Small intestine (tissue), 7 donors: ENCODE measurements at regions not wholly inside any gene's neighbourhood (a gene's known extent, or its start where the extent isn't known, plus 50 kb on each side); places are given as distances from the start of the nearest gene placed in this dataset.

Experiments
- DNase-seq, 2 donors: peaks; one replicate each; pipeline versions ENCODE4 v3.0.0 to v3.0.0-alpha.2; 2013
- FAIRE-seq: peaks from 2 replicates; lab custom pipeline; 2012; peaks lifted over from hg19 to GRCh38; lab: Jason Lieb, UNC
- H3K27ac ChIP-seq, 3 donors: one replicate each; pipeline ENCODE4 v1.5.1; 2013; ENCODE audit warnings: low read length in 2 of 3, mild to moderate bottlenecking in 2 of 3, control low read depth in 1 of 3, inconsistent platforms in 1 of 3, low read depth in 1 of 3, moderate library complexity in 1 of 3
- H3K27me3 ChIP-seq, 3 donors: one replicate each; pipeline ENCODE4 v1.6.1; 2013; ENCODE audit warnings: low read length in 3 of 3, inconsistent platforms in 1 of 3; ENCODE audit not compliant: control insufficient read depth in 3 of 3, insufficient read depth in 3 of 3
- H3K36me3 ChIP-seq, 3 donors: one replicate each; pipeline ENCODE4 v1.6.1; 2013; ENCODE audit warnings: low read length in 3 of 3, inconsistent platforms in 1 of 3, low read depth in 1 of 3, mild to moderate bottlenecking in 1 of 3, moderate library complexity in 1 of 3; ENCODE audit not compliant: control insufficient read depth in 3 of 3, insufficient read depth in 2 of 3
- H3K4me1 ChIP-seq, 3 donors: one replicate each; pipeline ENCODE4 v1.6.1; 2013; ENCODE audit warnings: low read length in 2 of 3, inconsistent platforms in 1 of 3, low read depth in 1 of 3, mild to moderate bottlenecking in 1 of 3, moderate library complexity in 1 of 3; ENCODE audit not compliant: control insufficient read depth in 3 of 3, insufficient read depth in 2 of 3
- H3K4me3 ChIP-seq, 3 donors: one replicate each; pipeline ENCODE4 v1.5.1; 2013; ENCODE audit warnings: low read length in 3 of 3, control low read depth in 1 of 3, inconsistent platforms in 1 of 3, low read depth in 1 of 3, mild to moderate bottlenecking in 1 of 3, moderate library complexity in 1 of 3
- H3K9me3 ChIP-seq, 2 donors: one replicate each; pipeline ENCODE4 v1.6.1; 2013; ENCODE audit warnings: low read depth in 1 of 2, low read length in 1 of 2; ENCODE audit not compliant: control insufficient read depth in 2 of 2, insufficient read depth in 1 of 2
- WGBS, 3 donors: extraction: QIAGEN DNeasy Blood & Tissue Kit; methylation state at CpG; one replicate each; pipeline ENCODE4 v1.1.7; 2013; 5-methylcytosine and 5-hydroxymethylcytosine counted together
- donor health status: healthy with polysubstance abuse.
- donor health status: control.
- donor health status: control.
- donor health status: Bipolar disorder and iron deficiency.
- donor health status: healthy.

DNA sequence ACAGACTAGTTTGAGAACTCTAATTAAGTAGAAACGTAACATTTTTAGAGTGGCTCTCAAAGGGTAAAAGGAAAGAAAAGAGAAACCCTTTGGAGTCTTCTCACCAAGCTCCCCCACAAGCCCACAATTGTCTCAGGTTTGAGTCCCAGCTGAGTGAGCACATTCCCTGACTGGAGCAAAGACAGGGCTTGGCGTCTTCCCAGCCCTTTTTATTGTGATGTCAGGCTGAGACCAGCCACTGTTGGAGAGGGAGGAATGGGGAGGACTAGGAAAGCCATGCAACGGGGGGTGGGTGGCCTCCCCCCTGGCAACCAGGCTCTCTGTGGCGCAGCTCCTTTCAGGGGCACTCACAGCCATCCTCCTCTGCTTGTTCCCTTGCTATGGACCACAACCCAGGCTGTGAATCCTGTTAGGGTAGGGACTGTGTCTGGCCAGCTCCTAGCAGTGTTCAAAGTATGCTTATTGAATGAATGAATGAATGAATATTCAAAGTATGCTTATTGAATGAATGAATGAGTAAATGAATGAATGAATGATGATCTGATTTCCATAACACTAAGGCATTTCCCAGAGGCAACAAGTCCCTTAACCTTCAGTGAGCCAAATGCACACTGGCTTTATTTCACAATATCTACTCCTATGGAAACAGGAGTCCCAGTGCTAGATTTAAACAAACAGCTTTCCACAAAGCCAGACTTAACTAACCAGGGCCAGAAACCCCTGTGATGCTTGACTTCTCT is 413.3 kb downstream of the MID1IP1 start:
- Histone ChIP-seq H3K9me3 (peaks cover 0 to 2% of the 10 kb centered on the region in 2 donors), H3K27me3 (no peaks in the 10 kb centered on the region), H3K36me3 (no peaks in the 10 kb centered on the region), H3K4me1 (peaks cover 0 to 3% (median 0%) of the 10 kb centered on the region in 3 donors), H3K27ac (no peak overlapping the region), H3K4me3 (no peak overlapping the region)
- no peak for FAIRE-seq
- DNase-seq: no peak
- WGBS, 3 donors: 64 to 75% (median 67%) methylated on average over 4 of the region's 4 CpGs

- no peak overlapping the region for H3K4me3 ChIP-seq
- 67 to 88% (median 72%) methylated on average over 1 of the region's 1 CpG for WGBS, 3 donors
- H3K27me3 ChIP-seq: no peaks in the 10 kb centered on the region
- no peak overlapping the region for H3K27ac ChIP-seq
- H3K36me3 ChIP-seq: no peaks in the 10 kb centered on the region
- H3K9me3 ChIP-seq: no peaks in the 10 kb centered on the region
- H3K4me1 ChIP-seq: peaks cover 0 to 3% (median 0%) of the 10 kb centered on the region in 3 donors
- DNase-seq (no peak), FAIRE-seq (no peak)
Measured at GRCh38 chrX:39220952-39221351, 419.7 kb downstream of the MID1IP1 start.

GRCh38 chrX:39222346-39223113 is 421.3 kb downstream of the MID1IP1 start:
- WGBS, 3 donors: 85 to 90% (median 86%) methylated on average over 4 of the region's 4 CpGs
- peaks cover 0 to 7% (median 0%) of the 10 kb centered on the region in 3 donors for H3K4me1 ChIP-seq
- H3K27ac ChIP-seq: no peak overlapping the region
- H3K36me3 ChIP-seq: no peaks in the 10 kb centered on the region
- DNase-seq (no peak), FAIRE-seq (no peak)
- no peaks in the 10 kb centered on the region for H3K9me3 ChIP-seq
- no peaks in the 10 kb centered on the region for H3K27me3 ChIP-seq
- H3K4me3 ChIP-seq: no peak overlapping the region

DNA sequence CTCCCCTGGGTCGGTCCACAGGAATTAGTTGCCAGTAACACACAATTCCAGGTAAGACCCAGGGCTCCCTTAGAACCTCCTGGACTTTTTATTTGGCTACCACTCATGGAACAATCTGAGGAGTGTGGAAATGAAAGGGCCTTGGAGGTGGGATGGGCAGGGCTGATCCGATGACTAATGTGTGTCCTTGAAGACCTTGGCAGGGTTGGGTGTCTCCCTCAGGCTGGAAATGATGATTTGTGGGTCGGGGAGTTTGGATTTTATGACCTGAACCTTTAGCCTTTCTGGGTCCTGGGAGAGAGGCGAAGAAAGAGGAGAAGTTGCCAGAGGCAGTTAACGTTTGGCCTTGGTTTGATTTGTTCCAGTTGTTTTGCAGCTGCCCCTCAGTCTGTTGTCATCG is 425.0 kb downstream of the MID1IP1 start:
- peak; percentile 48 to 87 for DNase-seq
- H3K9me3 ChIP-seq: no peaks in the 10 kb centered on the region
- no peaks in the 10 kb centered on the region for H3K36me3 ChIP-seq
- H3K4me3 ChIP-seq: no peak overlapping the region
- H3K4me1 ChIP-seq: peaks cover 0 to 11% (median 0%) of the 10 kb centered on the region in 3 donors
- 17 to 48% (median 25%) methylated on average over 6 of the region's 6 CpGs for WGBS, 3 donors
- H3K27ac ChIP-seq: peak overlapping the region in 2 of 3 donors; percentile 70 to 79
- peak; percentile 30 for FAIRE-seq
- no peaks in the 10 kb centered on the region for H3K27me3 ChIP-seq

DNA sequence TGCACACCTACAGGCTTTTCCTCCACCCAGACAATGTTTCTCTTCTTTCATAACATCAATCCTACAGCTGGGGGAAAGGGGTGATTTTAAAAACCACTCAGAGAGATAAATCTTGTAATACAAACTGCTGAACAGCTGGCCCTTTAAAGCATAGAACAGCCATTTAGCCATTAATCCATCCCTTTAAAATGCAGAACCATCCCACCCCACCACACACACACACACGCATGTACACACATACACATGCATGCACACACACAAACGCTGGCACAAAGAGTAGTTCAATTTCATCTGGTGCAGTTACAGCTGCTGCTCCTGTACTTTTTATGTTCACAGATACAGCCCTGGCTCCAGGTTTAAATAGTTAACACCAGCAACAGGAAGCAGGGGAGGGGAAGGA is 426.1 kb downstream of the MID1IP1 start:
- no peak overlapping the region for H3K4me3 ChIP-seq
- DNase-seq (no peak), FAIRE-seq (no peak)
- H3K4me1 ChIP-seq: peaks cover 0 to 11% (median 0%) of the 10 kb centered on the region in 3 donors
- H3K27ac ChIP-seq: peak overlapping the region in 1 of 3 donors; percentile 72
- WGBS, 3 donors: 27 to 38% (median 31%) methylated on average over 2 of the region's 2 CpGs
- H3K36me3 ChIP-seq: no peaks in the 10 kb centered on the region
- H3K27me3 ChIP-seq: no peaks in the 10 kb centered on the region
- no peaks in the 10 kb centered on the region for H3K9me3 ChIP-seq

- no peaks in the 10 kb centered on the region for H3K27me3 ChIP-seq
- no peak overlapping the region for H3K4me3 ChIP-seq
- peaks cover 0 to 2% of the 10 kb centered on the region in 2 donors for H3K9me3 ChIP-seq
- DNase-seq: no peak
- H3K27ac ChIP-seq: no peak overlapping the region
- FAIRE-seq: no peak
- no peaks in the 10 kb centered on the region for H3K36me3 ChIP-seq
- 73 to 87% (median 81%) methylated on average over 7 of the region's 7 CpGs for WGBS, 3 donors
- H3K4me1 ChIP-seq: peaks cover 0 to 7% (median 0%) of the 10 kb centered on the region in 3 donors
Measured at GRCh38 chrX:39238006-39238405, 436.7 kb downstream of the MID1IP1 start.

DNA sequence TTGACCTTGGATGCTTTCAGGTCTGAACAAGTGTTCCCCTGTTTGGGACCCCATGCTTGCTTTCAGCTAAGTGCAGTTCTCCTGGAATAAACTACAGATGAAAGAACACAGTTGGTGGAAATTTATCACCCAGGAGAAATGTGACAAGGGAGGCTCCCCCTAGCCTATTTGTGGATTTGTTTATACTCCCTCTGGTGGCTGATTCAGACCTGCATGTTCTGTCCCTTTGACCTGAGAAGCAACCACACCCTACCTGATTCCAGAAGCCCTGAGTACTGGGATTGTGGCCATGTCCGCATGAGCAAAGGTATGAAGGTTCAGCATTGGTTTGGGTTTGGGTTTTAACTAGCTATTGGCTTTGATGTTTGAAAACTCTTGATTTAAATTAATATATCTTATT is 440.9 kb downstream of the MID1IP1 start:
- H3K27me3 ChIP-seq: no peaks in the 10 kb centered on the region
- H3K36me3 ChIP-seq: no peaks in the 10 kb centered on the region
- H3K9me3 ChIP-seq: no peaks in the 10 kb centered on the region
- 15 to 50% (median 41%) methylated on average over 1 of the region's 1 CpG for WGBS, 3 donors
- DNase-seq (peak; percentile 76 to 89), FAIRE-seq (no peak)
- no peak overlapping the region for H3K4me3 ChIP-seq
- peaks cover 0 to 20% (median 0%) of the 10 kb centered on the region in 3 donors for H3K4me1 ChIP-seq
- peak overlapping the region in 1 of 3 donors; percentile 38 for H3K27ac ChIP-seq

DNA sequence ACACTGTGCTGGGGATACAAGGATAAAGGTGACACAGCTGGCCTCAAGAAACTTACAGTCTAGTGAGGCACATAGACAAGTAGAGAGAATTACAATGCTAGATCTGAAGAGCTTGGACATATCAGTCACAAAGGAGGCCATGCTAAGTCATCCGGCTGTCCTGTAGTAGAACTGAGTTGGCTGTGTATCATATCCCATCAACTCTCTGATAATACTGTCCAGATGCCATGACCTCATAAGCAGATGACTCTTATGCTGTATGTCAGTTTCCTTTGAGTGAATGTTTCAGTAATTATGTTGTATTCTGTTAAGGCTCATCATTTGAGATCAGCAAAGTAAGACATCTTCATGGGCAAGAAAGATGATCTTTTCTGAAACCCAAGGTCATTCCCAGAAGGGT is 442.9 kb downstream of the MID1IP1 start:
- no peak for DNase-seq

More for the DNA sequence above, 442.9 kb downstream of the MID1IP1 start:
- H3K27me3 ChIP-seq: peaks cover 0 to 2% (median 0%) of the 10 kb centered on the region in 3 donors
- no peaks in the 10 kb centered on the region for H3K9me3 ChIP-seq
- no peaks in the 10 kb centered on the region for H3K36me3 ChIP-seq
- H3K4me3 ChIP-seq: no peak overlapping the region
- 63 to 89% (median 71%) methylated on average over 1 of the region's 1 CpG for WGBS, 3 donors
- H3K27ac ChIP-seq: no peak overlapping the region
- no peak for FAIRE-seq
- peaks cover 0 to 20% (median 0%) of the 10 kb centered on the region in 3 donors for H3K4me1 ChIP-seq
